Epithelial cell of prostate (primary cell): ENCODE measurements at regions not wholly inside any gene's neighbourhood (a gene's known extent, or its start where the extent isn't known, plus 50 kb on each side); places are given as distances from the start of the nearest gene placed in this dataset.
"Not testable (repeated sequence)": the region's sequence is repeated elsewhere in the genome, so short reads cannot be mapped to it uniquely, and the experiment has no call there.

Source experiments
- DNase-seq: peaks from one replicate; pipeline ENCODE4 v3.0.0-alpha.2; 2011; ENCODE audit warnings: low read depth, low spot score
- H3K27ac ChIP-seq: fragments of 450-650 bp; 2 replicates; pipeline ENCODE4 v1.5.1; 2017; ENCODE audit warnings: mild to moderate bottlenecking

GRCh38 chr18:42298759-42299675, 344.0 kb downstream of the PIK3C3 start:
- H3K27ac ChIP-seq: no peak overlapping the region
- DNase-seq: no peak

- H3K27ac ChIP-seq: no peak overlapping the region
- no peak for DNase-seq
Observed at GRCh38 chr18:42305869-42306593, 351.0 kb downstream of the PIK3C3 start.

GRCh38 chr18:42306594-42306980, 351.6 kb downstream of the PIK3C3 start:
- H3K27ac ChIP-seq: no peak overlapping the region
- DNase-seq: no peak

DNA sequence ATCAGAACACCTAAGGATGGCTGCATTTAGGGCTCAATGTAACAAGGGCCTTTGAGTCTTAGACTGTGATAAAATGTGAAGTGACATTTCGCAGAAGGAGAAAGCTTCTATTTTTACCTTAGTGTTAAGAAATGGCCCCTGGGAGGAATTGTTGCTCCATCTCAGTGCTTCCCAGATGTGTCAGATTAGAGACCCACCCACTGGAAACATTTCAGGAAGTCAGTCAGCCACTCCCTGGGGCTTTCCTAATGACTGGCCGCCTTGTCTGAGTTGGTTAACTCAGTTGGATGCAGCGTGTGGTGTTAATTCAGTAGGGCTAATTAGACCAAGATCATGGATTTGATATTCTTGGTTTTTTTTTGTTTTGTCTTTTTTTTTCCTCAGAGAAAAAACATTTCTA, 355.9 kb downstream of the PIK3C3 start:
- no peak overlapping the region for H3K27ac ChIP-seq

GRCh38 chr18:42326752-42327151, 371.7 kb downstream of the PIK3C3 start:
- DNase-seq: no peak
- H3K27ac ChIP-seq: no peak overlapping the region

More for the DNA sequence above, 355.9 kb downstream of the PIK3C3 start:
- DNase-seq: no peak

- DNase-seq: no peak
- no peak overlapping the region for H3K27ac ChIP-seq
Observed at GRCh38 chr18:42328931-42329330, 373.9 kb downstream of the PIK3C3 start.

- no peak overlapping the region for H3K27ac ChIP-seq
- no peak for DNase-seq
Observed at GRCh38 chr18:42330296-42330695, 375.3 kb downstream of the PIK3C3 start.

DNA sequence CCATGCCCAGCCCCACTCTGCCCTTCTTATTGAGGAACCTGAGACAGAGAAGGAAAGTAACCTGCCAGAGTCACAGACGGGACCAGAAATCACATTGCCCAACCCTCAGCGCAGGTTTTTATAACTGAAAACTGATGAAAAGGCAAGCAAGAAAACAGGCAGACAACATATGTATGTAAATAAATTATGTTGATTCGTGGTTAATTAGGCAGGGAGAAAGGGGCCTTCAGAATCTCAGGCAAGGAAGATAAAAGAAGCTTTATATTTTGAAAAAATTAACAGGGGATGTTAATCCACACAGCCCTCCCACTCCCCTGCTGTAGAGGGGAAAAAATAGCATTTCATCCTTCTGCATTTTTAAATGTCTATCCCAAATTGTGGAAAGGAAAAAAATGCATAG, 378.5 kb downstream of the PIK3C3 start:
- H3K27ac ChIP-seq: no peak overlapping the region
- no peak for DNase-seq

- no peak for DNase-seq
- no peak overlapping the region for H3K27ac ChIP-seq
Observed at GRCh38 chr18:42334931-42335330, 379.9 kb downstream of the PIK3C3 start.

- no peak overlapping the region for H3K27ac ChIP-seq
- no peak for DNase-seq
Observed at GRCh38 chr18:42336139-42336538, 381.1 kb downstream of the PIK3C3 start.

DNA sequence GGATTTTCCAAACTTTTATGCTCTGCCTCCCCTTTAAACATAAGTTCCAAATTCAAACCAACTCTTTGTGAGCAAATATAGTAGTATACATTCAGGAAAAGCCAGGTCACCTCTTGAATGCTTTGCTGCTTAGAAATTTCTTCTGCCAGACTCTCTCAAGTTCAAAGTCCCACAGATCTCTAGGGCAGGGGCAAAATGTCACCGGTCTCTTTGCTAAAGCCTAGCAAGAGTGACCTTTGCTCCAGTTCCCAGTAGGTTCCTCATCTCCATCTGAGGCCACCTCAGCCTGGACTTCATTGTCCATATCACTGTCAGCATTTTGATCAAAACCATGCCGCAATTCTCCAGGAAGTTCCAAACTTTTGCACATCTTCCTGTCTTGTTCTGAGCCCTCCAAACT, 382.3 kb downstream of the PIK3C3 start:
- not testable (repeated sequence) for H3K27ac ChIP-seq, DNase-seq

DNA sequence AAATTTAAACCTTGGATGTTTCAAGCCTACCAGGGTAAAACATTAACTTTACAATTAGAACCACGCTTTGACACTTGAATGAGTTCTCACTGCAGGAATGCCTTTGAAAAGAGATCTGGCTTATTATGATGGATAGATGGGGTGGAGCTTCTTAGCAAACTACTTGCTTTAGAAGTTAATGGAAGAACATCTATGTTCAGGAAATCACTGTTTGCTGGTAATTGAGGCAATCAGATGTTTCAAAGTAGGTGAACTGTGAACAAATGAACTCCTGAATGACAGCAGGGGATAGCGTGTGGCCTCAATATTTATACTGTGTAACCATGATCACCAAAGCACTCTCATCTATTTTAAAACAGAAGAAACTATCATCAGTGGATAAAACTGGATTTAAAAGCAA, 383.6 kb downstream of the PIK3C3 start:
- no peak for DNase-seq
- no peak overlapping the region for H3K27ac ChIP-seq

GRCh38 chr18:42339372-42339771, 384.3 kb downstream of the PIK3C3 start:
- no peak overlapping the region for H3K27ac ChIP-seq
- DNase-seq: no peak

GRCh38 chr18:42340423-42341009, 385.5 kb downstream of the PIK3C3 start:
- DNase-seq: no peak
- H3K27ac ChIP-seq: no peak overlapping the region

- DNase-seq: no peak
- no peak overlapping the region for H3K27ac ChIP-seq
Observed at GRCh38 chr18:42341423-42341822, 386.4 kb downstream of the PIK3C3 start.

GRCh38 chr18:42348722-42349121, 393.7 kb downstream of the PIK3C3 start:
- no peak overlapping the region for H3K27ac ChIP-seq
- no peak for DNase-seq

DNA sequence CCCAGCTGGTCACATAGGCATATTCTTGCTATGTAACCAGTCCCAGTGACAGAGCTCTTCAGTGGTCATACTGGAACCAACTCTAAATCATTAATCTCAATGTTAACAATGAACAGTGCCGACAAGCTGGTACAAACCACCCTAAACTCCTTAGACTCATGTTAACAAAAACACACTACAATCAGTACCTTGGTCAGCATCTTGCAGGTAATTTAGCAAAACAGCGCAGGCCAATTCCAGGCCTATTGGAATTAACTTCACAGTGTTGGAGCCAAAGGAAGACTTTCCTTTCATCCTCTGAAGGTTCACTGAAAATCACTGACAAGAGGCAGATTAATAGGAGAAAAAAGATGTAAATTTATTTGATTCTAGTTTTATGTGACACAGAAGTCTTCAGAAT, 396.4 kb downstream of the PIK3C3 start:
- no peak overlapping the region for H3K27ac ChIP-seq
- no peak for DNase-seq

DNA sequence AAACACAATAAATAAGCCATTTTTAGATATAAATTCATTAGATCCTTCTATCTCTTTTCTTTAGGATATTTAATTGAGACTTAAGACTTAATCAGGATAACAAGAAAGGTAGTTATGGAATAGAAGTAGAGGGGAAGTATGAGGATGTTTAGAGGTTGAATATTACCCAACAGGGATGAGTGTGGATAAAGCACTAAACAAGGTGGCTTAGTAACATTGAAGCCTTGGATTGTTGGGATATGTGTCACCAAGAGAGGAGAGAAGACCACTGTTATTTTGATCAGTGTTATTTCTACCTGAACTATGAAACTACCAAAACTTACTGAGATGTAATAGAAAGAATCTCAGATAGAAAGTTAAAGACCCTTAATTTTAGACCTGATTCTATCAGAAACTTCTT, 405.7 kb downstream of the PIK3C3 start:
- no peak overlapping the region for H3K27ac ChIP-seq
- no peak for DNase-seq

DNA sequence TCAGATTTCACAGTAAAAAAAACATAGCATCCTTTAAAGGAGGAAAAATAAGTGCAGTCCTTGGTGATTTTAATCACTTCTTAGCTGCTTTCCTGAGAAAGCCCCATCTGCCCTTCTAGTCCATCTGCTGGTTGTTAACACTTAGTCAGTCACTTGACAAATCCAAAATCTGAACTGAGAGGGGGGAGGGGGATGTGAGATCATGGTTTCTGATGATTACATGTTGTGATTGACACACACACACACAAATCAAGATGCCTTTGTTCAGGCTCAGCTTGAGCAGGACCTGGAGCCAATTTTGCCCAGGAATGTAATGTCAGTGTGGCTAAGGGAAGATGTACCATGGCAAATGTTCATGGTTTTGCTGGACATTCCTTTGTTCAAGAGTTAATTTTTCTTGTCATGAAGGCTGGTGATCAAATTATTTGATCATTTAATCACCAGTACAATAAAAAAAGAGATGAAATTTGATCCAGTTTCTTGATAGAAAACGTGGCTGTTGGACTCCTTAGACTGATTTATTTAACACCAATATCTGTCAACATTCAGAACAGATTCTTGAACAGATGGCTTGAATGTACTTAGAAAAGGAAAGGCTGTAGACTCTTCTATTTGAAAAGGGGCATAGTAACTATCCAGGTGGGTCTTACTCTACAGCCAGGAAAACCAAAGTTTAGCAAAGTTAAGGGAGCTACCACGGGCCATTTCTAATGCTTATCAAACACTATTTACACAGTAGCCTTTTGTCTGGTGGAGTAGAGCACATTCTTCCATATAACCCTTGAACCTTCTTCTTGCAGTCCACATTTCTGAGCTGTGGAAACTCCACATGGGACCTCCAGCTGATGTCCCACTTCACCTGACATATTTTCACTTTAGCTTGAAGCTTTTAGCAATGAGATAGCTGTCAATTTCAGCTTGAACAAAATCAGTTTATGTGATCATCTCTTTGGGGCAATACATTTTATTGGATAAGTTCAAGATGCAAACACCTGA, 408.7 kb downstream of the PIK3C3 start:
- no peak for DNase-seq
- H3K27ac ChIP-seq: no peak overlapping the region

- DNase-seq: no peak
- no peak overlapping the region for H3K27ac ChIP-seq
Observed at GRCh38 chr18:42364766-42365165, 409.7 kb downstream of the PIK3C3 start.
